A549 (cell line): ENCODE measurements at regions not wholly inside any gene's neighbourhood (a gene's known extent, or its start where the extent isn't known, plus 50 kb on each side); places are given as distances from the start of the nearest gene placed in this dataset.

Source experiments
- ATAC-seq, 2 experiments: fragments of 200-7000 bp in 1 of 2; fragments of >200 bp in 1 of 2; cut with Nextera tagmentation in 1 of 2; cut with Tn5 transposase in 1 of 2; 3 replicates each; pipeline versions ENCODE4 v1.8.0 to v1.9.1; 2018 to 2020; ENCODE audit warnings: mild to moderate bottlenecking in 1 of 2, moderate library complexity in 1 of 2
- CTCF ChIA-PET: fragments of 300-600 bp; sonication (Branson Sonifier 250); formaldehyde crosslinking; extraction: SDS; loops from one replicate; lab custom pipeline; 2021; ENCODE audit warnings: antibody characterized with exemption, inconsistent platforms; lab: Yijun Ruan, JAX
- POLR2A ChIA-PET: fragments of 350-600 bp; formaldehyde crosslinking; extraction: SDS; loops from one replicate; lab custom pipeline; 2021; ENCODE audit warnings: antibody characterized with exemption, inconsistent platforms; lab: Yijun Ruan, JAX
- DNase-seq, 2 experiments: peaks; one replicate each; pipeline versions ENCODE4 v3.0.0 to v3.0.0-alpha.2; 2011 to 2016; ENCODE audit warnings: low read depth in 1 of 2, low spot score in 1 of 2
- FAIRE-seq: peaks from 2 replicates; lab custom pipeline; 2011; peaks lifted over from hg19 to GRCh38; lab: Jason Lieb, UNC
- H3K27ac ChIP-seq, 2 experiments: fragments of >200 bp; sonication (Bioruptor Twin); formaldehyde crosslinking; 3 replicates each; pipeline ENCODE4 v1.5.1; 2016 to 2017
- H3K4me1 ChIP-seq: fragments of >200 bp; sonication (Bioruptor Twin); formaldehyde crosslinking; 3 replicates; pipeline ENCODE4 v1.6.1; 2016
- H3K4me2 ChIP-seq: fragments of >200 bp; sonication (Bioruptor Twin); formaldehyde crosslinking; 3 replicates; pipeline ENCODE4 v1.6.1; 2016
- H3K4me3 ChIP-seq: fragments of >200 bp; sonication (Bioruptor Twin); formaldehyde crosslinking; 3 replicates; pipeline ENCODE4 v1.5.1; 2016
- H3K9me3 ChIP-seq: fragments of >200 bp; sonication (Bioruptor Twin); formaldehyde crosslinking; 3 replicates; pipeline ENCODE4 v1.6.1; 2016
- CEBPB ChIP-seq, 2 experiments: fragments of >200 bp in 1 of 2; sonication (Bioruptor Twin) in 1 of 2; formaldehyde crosslinking in 1 of 2; IDR thresholded peaks; 2 replicates each; pipeline ENCODE4 v1.6.1; 2012 to 2016
- E2F6 ChIP-seq: IDR thresholded peaks from 2 replicates; pipeline ENCODE4 v1.6.1; 2012; ENCODE audit warnings: low read depth, borderline replicate concordance
- ESRRA ChIP-seq: fragments of 150-350 bp; IDR thresholded peaks from 2 replicates; pipeline ENCODE4 v1.6.1; 2014; ENCODE audit warnings: mild to moderate bottlenecking, low read length, borderline replicate concordance
- GATA3 ChIP-seq: IDR thresholded peaks from 2 replicates; pipeline ENCODE4 v1.6.1; 2012; ENCODE audit warnings: borderline replicate concordance
- HOXA7 ChIP-seq: fragments of 250-450 bp; sonication (Bioruptor Pico); IDR thresholded peaks from 2 replicates; pipeline ENCODE4 v1.5.0; 2020; ENCODE audit warnings: mild to moderate bottlenecking, moderate library complexity
- HOXB13 ChIP-seq: fragments of 250-450 bp; sonication (Bioruptor Pico); IDR thresholded peaks from 2 replicates; pipeline ENCODE4 v1.5.0; 2020; ENCODE audit warnings: low read depth, mild to moderate bottlenecking, moderate library complexity
- JUN ChIP-seq, 2 experiments: fragments of >200 bp; sonication (Bioruptor Twin); formaldehyde crosslinking; IDR thresholded peaks; 2 replicates in 1 of 2; 3 replicates in 1 of 2; pipeline ENCODE4 v1.6.1; 2016 to 2017
- MAFK ChIP-seq: fragments of 450-650 bp; IDR thresholded peaks from 2 replicates; pipeline ENCODE4 v1.6.1; 2014; ENCODE audit not compliant: partially characterized antibody
- MAZ ChIP-seq: fragments of 150-350 bp; IDR thresholded peaks from 2 replicates; pipeline ENCODE4 v1.6.1; 2014; ENCODE audit warnings: antibody characterized with exemption, low read depth, low read length, borderline replicate concordance
- REST ChIP-seq: fragments of 200-600 bp; sonication (generic); IDR thresholded peaks from 2 replicates; pipeline ENCODE4 v1.6.1; 2016; ENCODE audit warnings: antibody characterized with exemption, mild to moderate bottlenecking, moderate library complexity
- TP53 ChIP-seq: fragments of 250-450 bp; sonication (Bioruptor Pico); IDR thresholded peaks from 2 replicates; pipeline ENCODE4 v1.5.0; 2021; ENCODE audit warnings: mild to moderate bottlenecking, moderate library complexity
- WGBS: methylation state at CpG from one replicate; pipeline ENCODE4 v1.1.6; 2017; ENCODE audit errors: missing lambda C conversion rate; 5-methylcytosine and 5-hydroxymethylcytosine counted together
- TF ChIP-seq, protein P1 (sequence below): fragments of >200 bp; sonication (Bioruptor Twin); formaldehyde crosslinking; IDR thresholded peaks from 3 replicates; pipeline ENCODE4 v1.6.1; 2016
- TF ChIP-seq, protein P2 (sequence below): fragments of 250-450 bp; sonication (Bioruptor Pico); IDR thresholded peaks from 2 replicates; pipeline ENCODE4 v1.5.0; 2020; ENCODE audit warnings: low read depth, mild to moderate bottlenecking, moderate library complexity

DNA sequence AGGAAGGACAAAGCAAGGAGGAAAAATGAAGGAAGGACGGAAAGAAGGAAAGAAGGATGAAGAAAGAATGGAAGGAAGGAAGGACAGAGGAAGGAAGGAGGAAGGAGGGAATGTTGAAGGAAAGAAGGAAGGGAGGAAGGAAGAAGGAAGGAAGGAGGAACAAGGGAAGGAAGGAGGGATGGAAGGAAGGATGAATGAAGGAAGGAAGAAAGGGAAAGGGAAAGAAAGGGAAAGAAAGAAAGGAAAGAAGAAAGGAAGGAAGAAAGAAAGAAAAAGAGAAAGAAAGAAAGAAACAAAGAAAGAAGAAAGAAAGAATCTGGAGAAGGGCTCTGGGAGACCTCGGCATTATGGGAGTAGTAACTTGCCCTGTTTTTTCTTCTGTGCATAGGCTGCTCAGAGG is 70.8 kb upstream of the SHISA3 start (continued):
- TF ChIP-seq E2F6, result no peak
- TF ChIP-seq, all 56 proteins: peak for 0

- CTCF ChIA-PET, result no interaction called here
- no peaks in the 10 kb centered on the region for H3K4me1 ChIP-seq
- POLR2A ChIA-PET, result no interaction called here
- DNase-seq (no peak), FAIRE-seq (no peak), ATAC-seq (no peak)
- no peak for TF ChIP-seq CEBPB (IDR thresholded peaks at IDR 0.05)
- H3K4me2 ChIP-seq, result no peak overlapping the region
- no peak overlapping the region for H3K27ac ChIP-seq
- 86% methylated on average over 4 of the region's 4 CpGs for WGBS
- no peaks in the 10 kb centered on the region for H3K9me3 ChIP-seq
- no peak overlapping the region for H3K4me3 ChIP-seq
Measured at GRCh38 chr4:42327323-42327722, 70.0 kb upstream of the SHISA3 start.

- 27% methylated on average over 2 of the region's 2 CpGs for WGBS
- no peak overlapping the region for H3K4me3 ChIP-seq
- no peak overlapping the region for H3K27ac ChIP-seq
- no peaks in the 10 kb centered on the region for H3K4me1 ChIP-seq
- no peak for DNase-seq
- no peaks in the 10 kb centered on the region for H3K9me3 ChIP-seq
- ATAC-seq, result no peak
- ChIA-PET CTCF (interaction anchor here (0.8 kb wide), 1 partner anchor 46 kb away, joined by 3 read pairs; no protein-coding TSS in a partner anchor), POLR2A (no interaction called here)
- no peak for FAIRE-seq
- TF ChIP-seq MAFK (no peak), TP53 (no peak), REST (no peak), ESRRA (no peak), HOXA7 (CRISPR knock-in tag) (no peak)
- H3K4me2 ChIP-seq, result no peak overlapping the region
Measured at GRCh38 chr4:42328978-42329377, 68.3 kb upstream of the SHISA3 start.

GRCh38 chr4:42329421-42329820 is 67.9 kb upstream of the SHISA3 start:
- Histone ChIP-seq H3K27ac (no peak overlapping the region), H3K4me3 (no peak overlapping the region), H3K4me2 (no peak overlapping the region), H3K9me3 (no peaks in the 10 kb centered on the region), H3K4me1 (no peaks in the 10 kb centered on the region)
- TF ChIP-seq, protein P1, sequence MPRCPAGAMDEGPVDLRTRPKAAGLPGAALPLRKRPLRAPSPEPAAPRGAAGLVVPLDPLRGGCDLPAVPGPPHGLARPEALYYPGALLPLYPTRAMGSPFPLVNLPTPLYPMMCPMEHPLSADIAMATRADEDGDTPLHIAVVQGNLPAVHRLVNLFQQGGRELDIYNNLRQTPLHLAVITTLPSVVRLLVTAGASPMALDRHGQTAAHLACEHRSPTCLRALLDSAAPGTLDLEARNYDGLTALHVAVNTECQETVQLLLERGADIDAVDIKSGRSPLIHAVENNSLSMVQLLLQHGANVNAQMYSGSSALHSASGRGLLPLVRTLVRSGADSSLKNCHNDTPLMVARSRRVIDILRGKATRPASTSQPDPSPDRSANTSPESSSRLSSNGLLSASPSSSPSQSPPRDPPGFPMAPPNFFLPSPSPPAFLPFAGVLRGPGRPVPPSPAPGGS, result no peak
- TF ChIP-seq GATA3, result no peak
- TF ChIP-seq JUN (IDR thresholded peaks at IDR 0.05), result no peak
- TF ChIP-seq, protein P2, sequence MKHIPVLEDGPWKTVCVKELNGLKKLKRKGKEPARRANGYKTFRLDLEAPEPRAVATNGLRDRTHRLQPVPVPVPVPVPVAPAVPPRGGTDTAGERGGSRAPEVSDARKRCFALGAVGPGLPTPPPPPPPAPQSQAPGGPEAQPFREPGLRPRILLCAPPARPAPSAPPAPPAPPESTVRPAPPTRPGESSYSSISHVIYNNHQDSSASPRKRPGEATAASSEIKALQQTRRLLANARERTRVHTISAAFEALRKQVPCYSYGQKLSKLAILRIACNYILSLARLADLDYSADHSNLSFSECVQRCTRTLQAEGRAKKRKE (CRISPR knock-in tag), result no peak
- TF ChIP-seq HOXB13, result no peak
- TF ChIP-seq MAZ, result no peak
- ChIA-PET CTCF (interaction anchor here (0.8 kb wide), 1 partner anchor 47 kb away, joined by 3 read pairs; no protein-coding TSS in a partner anchor), POLR2A (no interaction called here)
- DNase-seq (peak in 1 of 2 experiments; percentile 10), FAIRE-seq (no peak), ATAC-seq (no peak)
- WGBS, result 17% methylated on average over 3 of the region's 3 CpGs
